GM12874 (cell line): ENCODE measurements at regions not wholly inside any gene's neighbourhood (a gene's known extent, or its start where the extent isn't known, plus 50 kb on each side); places are given as distances from the start of the nearest gene placed in this dataset.

Experiments
- CTCF ChIP-seq: IDR thresholded peaks from 2 replicates; pipeline ENCODE4 v1.5.1; 2011; ENCODE audit warnings: low read depth, mild to moderate bottlenecking, control low read depth, low read length, moderate library complexity; ENCODE audit not compliant: insufficient read depth

DNA sequence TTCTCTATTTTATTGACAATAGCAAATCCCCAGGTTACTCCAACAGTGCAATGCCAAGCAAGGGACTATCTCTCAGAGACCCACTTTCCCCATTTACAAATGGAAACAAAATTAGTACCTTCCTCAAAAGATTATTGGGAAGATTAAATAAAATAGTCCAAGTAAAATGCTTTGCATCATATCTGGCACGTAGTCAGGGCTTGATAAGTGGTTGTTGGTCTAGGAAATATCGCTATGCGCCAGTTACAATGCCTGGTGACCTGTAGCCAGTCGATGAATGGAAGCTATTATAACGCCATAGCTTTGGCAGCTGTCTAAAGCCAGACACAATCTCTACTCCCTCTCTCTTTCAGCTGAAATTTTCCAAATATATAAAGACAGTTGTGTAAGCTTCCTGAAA lies 220.3 kb downstream of the RAP2A start:
- no peak for TF ChIP-seq CTCF

GRCh38 chr13:97658556-97658955 lies 224.6 kb downstream of the RAP2A start:
- TF ChIP-seq CTCF: no peak

DNA sequence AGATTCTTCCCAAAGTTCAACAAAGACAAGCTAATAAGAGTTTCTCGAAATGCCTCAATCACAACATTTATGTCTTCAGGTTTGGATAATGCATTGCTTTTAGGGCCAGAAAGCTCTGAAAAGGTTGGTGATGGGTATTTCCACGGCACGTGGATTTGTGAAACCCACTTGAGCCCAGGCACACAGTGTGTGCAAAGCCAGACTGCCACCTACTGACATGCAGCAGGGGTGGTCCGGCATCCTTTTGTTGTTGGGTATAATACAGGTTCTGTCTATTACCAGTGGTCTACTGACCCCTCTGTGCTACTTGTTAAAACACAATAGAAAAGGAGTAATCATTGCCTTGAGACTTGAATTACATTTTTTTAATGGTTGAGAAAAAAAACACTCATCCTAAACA lies 225.6 kb downstream of the RAP2A start:
- TF ChIP-seq CTCF: no peak

GRCh38 chr13:97660594-97661260 lies 226.8 kb downstream of the RAP2A start:
- no peak for TF ChIP-seq CTCF

DNA sequence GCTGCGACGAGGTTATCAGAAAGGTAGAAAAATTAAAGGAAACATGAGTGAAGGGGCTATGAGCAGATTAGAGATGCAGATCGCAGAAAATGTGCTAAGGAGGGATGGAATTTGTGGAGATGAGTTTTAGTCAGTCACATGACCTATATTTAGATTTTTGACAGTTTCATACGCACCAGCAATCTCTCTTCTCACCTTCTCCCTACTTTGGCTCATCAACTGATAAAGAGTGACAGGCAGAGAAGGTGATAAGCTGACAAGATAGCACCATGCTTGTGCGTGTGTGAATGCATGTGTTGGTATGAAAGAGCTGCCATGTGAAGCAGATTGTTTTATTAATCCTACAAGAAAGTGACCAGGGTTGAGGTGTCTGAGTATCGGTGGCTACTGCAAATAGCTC lies 252.6 kb downstream of the RAP2A start:
- TF ChIP-seq CTCF: no peak

- TF ChIP-seq CTCF: no peak
Observed at GRCh38 chr13:97692628-97693027, 258.7 kb downstream of the RAP2A start.

- no peak for TF ChIP-seq CTCF
Observed at GRCh38 chr13:97695684-97696083, 257.8 kb upstream of the IPO5 start.
